ENCODE measurements at regions not wholly inside any gene's neighbourhood (a gene's known extent, or its start where the extent isn't known, plus 50 kb on each side); places are given as distances from the start of the nearest gene placed in this dataset.

DNA sequence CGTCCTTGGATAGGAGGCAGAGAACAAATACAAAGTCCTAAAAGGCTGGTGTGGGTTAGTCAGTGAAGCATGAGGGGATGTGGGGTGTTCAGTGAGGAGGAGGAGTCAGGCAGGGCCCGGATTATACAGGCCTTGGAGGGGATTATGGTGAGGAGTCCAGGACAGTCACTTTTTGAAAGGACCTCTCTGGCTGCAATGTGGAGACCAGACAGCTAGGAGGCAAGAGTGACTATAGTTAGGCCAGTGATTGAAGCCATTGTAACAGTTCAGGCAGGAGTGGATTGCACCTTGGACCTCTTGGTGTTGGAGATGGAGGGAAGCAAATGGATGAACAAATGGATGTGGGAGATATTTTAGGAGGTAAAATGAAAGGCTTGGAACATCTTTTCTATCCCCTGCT lies 115.8 kb downstream of the C1orf94 start:
- no peak for TF ChIP-seq EP300 (IDR thresholded peaks at IDR 0.05; ENCODE audit: low read depth)
- no peak for TF ChIP-seq POLR2A (IDR thresholded peaks at IDR 0.05)
